Stimulated activated naive B cell treated with anti-CD40 and anti-IgM and Interleukin-4, amounts not matched to agents 10 μg/mL and 1 μg/mL and 100 μg/mL, for 72 hours (primary cell): ENCODE measurements at regions not wholly inside any gene's neighbourhood (a gene's known extent, or its start where the extent isn't known, plus 50 kb on each side); places are given as distances from the start of the nearest gene placed in this dataset.

Experiments used
- ATAC-seq, 2 donors: fragments of 150-1000 bp; cut with Tn5 transposase; replicated peaks; 2 replicates each; pipeline ENCODE4 v1.10.0; 2021; ENCODE audit warnings: moderate library complexity in 1 of 2
- DNase-seq: peaks from one replicate; pipeline ENCODE4 v3.0.0; 2021
- H3K27ac Mint-ChIP-seq: one replicate; pipeline ENCODE4 v1.8.0; 2022; ENCODE audit warnings: mild to moderate bottlenecking, mixed read lengths
- H3K27me3 Mint-ChIP-seq, 2 donors: one replicate each; pipeline ENCODE4 v1.8.0; 2022; ENCODE audit warnings: mixed read lengths in 2 of 2
- H3K36me3 Mint-ChIP-seq, 2 donors: one replicate each; pipeline ENCODE4 v1.8.0; 2022; ENCODE audit warnings: mixed read lengths in 2 of 2, mild to moderate bottlenecking in 1 of 2
- H3K4me1 Mint-ChIP-seq, 2 donors: one replicate each; pipeline ENCODE4 v1.8.0; 2022; ENCODE audit warnings: mixed read lengths in 2 of 2, mild to moderate bottlenecking in 1 of 2
- H3K4me3 Mint-ChIP-seq, 2 donors: one replicate each; pipeline ENCODE4 v1.8.0; 2022; ENCODE audit warnings: mild to moderate bottlenecking in 2 of 2, mixed read lengths in 2 of 2, moderate library complexity in 1 of 2
- H3K9me3 Mint-ChIP-seq, 2 donors: one replicate each; pipeline ENCODE4 v1.8.0; 2022; ENCODE audit warnings: mixed read lengths in 2 of 2, mild to moderate bottlenecking in 1 of 2

DNA sequence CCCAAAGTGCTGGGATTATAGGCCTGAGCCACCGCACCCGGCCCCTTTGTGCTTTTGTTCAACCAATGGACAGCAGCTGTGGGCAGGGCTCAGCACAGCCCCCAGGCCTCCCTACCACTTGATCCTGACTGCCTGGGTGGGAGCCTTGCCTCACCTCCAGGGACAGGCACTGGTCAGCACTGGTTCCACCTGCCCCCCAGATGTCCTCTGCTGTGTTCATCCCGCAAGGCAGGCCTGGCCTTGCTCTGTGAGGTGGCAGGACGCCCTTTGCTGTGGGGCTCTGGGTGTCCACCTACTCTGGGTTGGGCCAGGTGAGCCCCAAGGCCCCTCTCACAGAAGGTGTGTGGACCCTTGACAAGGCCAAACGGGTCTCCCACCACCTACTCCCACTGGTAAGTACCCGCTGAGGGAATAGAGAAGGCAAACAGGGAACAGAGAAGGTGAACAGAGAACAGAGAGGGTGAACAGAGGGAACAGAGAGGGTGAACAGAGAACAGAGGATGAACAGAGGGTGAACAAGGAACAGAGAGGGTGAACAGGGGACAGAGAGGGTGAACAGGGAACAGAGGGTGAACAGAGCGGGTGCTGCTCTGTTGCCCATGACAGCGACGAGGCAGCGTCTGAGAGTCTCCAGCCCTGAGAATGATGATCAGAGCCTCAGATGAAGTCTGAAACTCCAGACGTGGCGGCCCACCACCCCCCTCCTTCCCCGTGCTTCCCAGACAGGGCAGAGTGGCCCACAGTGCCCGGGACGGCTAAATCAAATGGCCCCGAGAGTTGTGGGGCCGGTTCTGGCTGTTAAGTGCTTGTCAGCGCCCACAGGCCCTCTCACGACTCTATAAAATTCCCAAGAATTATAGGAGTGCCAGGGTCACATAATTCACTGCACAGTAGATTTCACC, 55.0 kb upstream of the NKX1-1 start:
- H3K9me3 Mint-ChIP-seq = peaks cover 9 to 12% of the 10 kb centered on the region in 2 donors
- no peaks in the 10 kb centered on the region for H3K4me1 Mint-ChIP-seq
- H3K4me3 Mint-ChIP-seq = no peak overlapping the region
- no peak overlapping the region for H3K27ac Mint-ChIP-seq
- no peak for DNase-seq
- peaks cover 40 to 42% of the 10 kb centered on the region in 2 donors for H3K27me3 Mint-ChIP-seq
- ATAC-seq = no peak
- H3K36me3 Mint-ChIP-seq = peaks cover 4 to 9% of the 10 kb centered on the region in 2 donors

DNA sequence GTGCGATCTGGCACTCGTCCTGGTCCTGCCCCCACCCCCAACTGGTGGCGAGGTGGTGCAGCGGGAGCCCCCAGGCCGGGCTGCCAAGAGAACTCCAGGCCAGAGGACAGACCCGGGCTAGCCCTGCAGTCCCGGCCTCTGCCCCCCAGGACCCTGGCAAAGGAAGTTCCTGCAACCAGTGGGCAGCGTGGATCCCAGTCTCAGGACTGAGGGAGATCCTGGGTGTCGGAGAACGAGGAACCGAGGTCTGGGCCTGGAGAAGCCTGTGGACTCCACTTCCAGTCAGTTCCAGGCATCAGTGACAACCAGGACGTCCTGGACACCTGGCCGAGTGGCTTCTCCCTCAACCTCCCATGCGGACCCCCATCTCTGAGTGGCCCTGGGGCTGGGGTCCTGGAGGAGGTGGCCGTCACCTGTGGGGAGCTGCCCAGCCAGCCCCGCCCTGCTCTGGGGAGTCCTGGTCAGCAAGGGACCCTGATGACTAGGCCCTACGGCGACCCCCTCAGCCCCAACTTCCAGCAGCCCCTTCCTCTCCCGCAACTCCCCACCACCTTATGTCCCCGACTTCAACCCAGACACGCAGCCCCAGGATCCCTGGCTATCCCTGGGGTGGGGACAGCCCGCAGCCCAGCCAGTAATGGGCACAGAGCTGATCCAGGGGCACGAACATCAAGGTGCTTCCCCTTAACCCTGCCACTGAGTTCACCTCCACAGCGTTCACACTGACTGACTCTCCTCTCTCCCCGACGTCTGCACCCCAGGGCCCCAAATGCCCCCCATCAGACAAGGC, 53.7 kb upstream of the NKX1-1 start:
- peaks cover 4 to 9% of the 10 kb centered on the region in 2 donors for H3K36me3 Mint-ChIP-seq
- peaks cover 10 to 12% of the 10 kb centered on the region in 2 donors for H3K9me3 Mint-ChIP-seq
- peaks cover 40 to 42% of the 10 kb centered on the region in 2 donors for H3K27me3 Mint-ChIP-seq
- H3K4me3 Mint-ChIP-seq = no peak overlapping the region
- no peak overlapping the region for H3K27ac Mint-ChIP-seq
- no peaks in the 10 kb centered on the region for H3K4me1 Mint-ChIP-seq
- no peak for ATAC-seq
- no peak for DNase-seq

GRCh38 chr4:1459081-1459721, 53.0 kb upstream of the NKX1-1 start:
- no peak overlapping the region for H3K4me3 Mint-ChIP-seq
- H3K4me1 Mint-ChIP-seq = no peaks in the 10 kb centered on the region
- peaks cover 4 to 9% of the 10 kb centered on the region in 2 donors for H3K36me3 Mint-ChIP-seq
- no peak for ATAC-seq
- no peak overlapping the region for H3K27ac Mint-ChIP-seq
- peaks cover 40 to 42% of the 10 kb centered on the region in 2 donors for H3K27me3 Mint-ChIP-seq
- H3K9me3 Mint-ChIP-seq = peaks cover 12% of the 10 kb centered on the region in 2 donors
- DNase-seq = no peak

DNA sequence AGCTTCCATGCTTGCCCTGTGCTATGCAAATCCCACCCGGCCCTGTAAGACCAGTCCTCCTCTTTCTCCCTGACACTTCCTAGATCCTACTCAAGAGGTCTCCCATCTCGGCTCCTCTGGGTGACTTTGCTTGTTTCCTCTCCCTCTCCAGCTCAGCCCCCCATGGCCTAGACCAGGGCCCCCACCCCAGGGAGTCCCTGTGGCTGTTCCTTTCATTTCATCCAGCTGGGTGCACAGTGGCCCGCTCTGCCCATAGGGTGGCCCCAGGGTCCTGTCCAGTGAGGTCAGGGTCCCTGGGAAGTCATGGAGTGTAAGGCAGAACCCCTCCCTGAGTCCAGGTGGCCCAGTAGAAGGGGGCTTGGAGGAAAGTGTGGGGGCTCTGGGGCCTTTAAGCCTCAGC, 52.3 kb upstream of the NKX1-1 start:
- no peak overlapping the region for H3K4me3 Mint-ChIP-seq
- H3K27me3 Mint-ChIP-seq = peaks cover 40 to 42% of the 10 kb centered on the region in 2 donors
- no peaks in the 10 kb centered on the region for H3K4me1 Mint-ChIP-seq
- ATAC-seq (no peak), DNase-seq (no peak)
- H3K36me3 Mint-ChIP-seq = peaks cover 4 to 9% of the 10 kb centered on the region in 2 donors
- peaks cover 16 to 17% of the 10 kb centered on the region in 2 donors for H3K9me3 Mint-ChIP-seq
- no peak overlapping the region for H3K27ac Mint-ChIP-seq
